M059J (cell line): ENCODE measurements at regions not wholly inside any gene's neighbourhood (a gene's known extent, or its start where the extent isn't known, plus 50 kb on each side); places are given as distances from the start of the nearest gene placed in this dataset.

Experiments used
- DNase-seq: peaks from one replicate; pipeline ENCODE4 v3.0.0-alpha.2; 2012; ENCODE audit warnings: low read depth

DNA sequence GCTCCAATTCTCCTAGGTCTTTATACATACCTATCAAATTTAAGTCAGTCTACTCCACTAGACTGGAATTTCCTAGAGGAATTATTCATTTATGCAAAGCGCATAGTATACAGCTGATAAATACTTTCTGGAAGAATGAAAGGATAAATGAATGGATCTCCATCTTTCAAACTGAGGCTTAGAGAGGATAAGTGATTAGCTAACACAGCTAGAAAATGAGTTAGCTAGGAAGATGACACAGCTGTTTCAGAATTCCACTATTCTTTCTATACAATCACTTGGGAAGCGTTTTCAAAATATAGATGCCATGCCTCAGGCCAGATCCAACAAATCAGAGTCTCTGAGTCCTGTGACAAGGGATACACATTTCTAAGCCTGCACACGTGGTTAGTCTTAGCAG, 1146.6 kb upstream of the ZEB2 start:
- DNase-seq: no peak

DNA sequence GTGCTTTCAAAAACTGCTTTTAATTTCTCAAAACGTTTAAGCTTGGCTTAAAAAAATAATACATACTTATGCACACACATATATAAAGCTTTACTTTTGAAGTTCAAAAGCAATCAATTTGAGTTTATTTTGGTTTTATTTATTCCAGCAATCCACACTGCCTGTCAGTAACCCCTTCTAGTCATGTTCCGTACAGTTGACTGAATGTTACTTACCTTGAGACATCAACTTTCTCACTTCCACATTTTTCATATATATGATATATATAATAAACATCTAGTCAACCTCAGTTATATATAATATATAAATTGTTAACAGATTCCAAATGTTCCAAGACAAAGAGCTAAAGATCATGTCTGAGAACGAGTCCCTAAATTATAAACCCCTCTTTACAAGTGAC, 1137.3 kb upstream of the ZEB2 start:
- no peak for DNase-seq

DNA sequence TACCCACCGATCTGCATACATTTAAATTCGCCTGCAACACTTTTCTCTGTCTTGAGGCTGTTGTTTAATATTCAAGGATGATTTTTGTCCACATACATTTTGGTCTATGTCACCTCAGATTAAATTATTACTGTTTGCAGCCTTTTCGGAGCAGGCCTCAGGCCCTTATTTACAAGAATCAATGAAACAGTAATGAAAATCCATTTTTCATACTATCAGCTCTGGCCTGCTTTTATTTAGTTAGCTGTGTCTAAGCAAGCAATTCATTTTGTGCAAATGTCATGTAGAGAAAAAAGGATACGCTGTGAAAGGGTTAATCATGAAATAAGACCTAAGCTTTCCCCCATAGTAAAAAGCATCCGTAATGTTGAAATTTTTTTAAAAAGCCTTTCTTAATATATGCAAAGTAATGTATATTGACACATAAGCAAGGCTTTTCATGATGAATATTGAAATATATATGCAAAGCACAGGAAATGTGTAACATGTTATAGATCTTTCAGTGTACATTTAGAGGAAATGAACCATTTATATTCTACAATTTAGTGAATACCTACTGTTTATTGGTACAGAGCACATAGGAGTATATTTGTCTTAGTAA, 1135.3 kb upstream of the ZEB2 start:
- no peak for DNase-seq

DNA sequence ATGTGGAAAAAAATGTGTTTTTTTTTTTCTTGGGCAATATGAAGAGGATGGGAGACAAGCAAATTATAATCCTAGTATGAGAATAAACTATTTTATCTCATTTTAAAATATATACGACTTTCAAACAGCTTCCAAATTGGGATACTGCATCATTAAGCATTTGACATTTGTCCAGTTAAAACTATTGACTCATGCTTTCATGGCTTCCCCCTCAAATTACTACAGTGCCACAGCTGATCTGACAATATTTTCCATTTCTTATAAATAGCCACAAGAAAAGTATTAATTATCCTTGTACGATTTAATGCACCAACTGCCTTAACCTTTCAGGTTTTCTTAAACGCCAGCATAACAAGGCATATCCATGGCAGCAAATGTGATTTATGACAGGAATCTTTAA, 1134.8 kb upstream of the ZEB2 start:
- peak; percentile 10 for DNase-seq

DNA sequence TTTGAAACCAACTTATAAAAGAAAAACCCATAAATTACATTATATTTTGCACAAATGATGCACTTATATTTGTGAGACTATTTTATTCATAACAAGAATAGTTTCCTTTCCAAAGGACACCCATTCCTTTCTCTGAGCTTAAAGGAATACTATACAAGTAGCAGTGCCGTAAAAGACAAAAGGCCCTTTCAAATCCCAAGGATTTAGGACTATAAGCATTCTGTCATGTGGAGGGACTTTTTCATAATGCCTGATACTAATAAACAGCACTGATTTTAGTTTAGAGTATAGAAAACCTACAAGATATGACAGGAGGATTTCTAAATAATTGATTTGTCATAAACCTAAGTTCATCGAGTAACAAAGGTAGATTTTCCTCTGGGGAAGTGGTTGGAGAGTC, 1134.2 kb upstream of the ZEB2 start:
- DNase-seq: no peak

DNA sequence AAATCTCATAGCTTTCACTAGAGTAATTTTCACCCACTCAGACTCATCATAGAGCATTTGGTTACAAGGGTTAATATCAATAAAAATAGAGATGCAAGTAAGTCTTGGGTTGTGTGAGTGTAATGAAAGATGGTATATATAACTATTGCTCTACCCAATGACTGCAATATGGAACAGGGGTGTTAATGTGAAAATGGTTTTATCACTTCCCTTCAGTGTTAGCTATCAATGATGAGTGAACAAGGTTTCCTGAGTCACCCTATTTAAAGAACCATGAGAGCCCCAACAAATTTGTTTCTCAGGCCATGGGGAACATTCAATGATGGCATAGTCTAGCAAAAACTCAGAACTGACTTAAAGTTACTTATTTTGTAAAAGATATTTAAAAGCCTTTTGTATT, 1133.6 kb upstream of the ZEB2 start:
- DNase-seq: no peak

DNA sequence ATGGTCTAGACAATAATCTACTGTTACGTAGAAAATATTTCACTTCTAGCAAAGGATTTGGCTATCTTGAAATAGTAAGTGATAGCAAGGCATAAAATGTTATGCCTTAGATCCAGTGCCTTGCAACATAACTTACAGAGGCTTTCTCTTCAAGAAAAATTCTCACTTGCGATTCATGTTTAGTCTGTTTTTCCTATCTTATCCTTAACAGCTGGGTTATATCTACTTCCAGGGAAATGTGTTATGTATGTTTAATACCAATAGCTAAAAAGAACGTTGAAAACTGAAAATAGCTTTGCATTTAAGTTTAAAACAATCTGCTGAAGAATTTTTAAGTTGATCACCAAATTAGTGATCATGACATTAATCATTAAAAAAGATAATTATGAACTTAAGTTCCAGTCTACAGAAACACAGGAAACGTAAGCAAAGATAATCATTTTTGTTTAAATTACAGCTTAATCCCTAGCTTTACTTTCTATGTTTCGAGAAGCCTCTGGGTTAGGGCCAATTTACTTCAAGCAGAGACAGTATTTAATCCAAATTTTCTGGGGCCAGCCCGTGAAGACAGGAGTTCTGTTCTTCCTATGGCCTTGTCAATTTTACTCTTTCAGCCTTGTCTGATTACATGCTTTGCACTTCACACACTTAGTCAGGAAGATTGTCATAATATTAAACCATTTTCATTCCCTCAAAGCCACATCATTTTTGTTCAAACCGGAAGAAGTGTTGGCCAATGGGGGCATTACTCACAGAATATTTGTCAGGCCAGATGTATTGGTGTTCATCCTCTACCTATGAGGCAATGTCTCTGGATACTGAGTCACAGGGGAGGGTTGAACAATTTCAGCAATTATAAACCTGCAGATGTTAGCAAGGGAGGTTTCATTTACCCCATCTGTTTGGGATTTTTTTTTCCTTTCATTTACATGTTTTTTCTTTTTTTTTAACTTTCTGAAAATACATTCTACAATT, 1132.9 kb upstream of the ZEB2 start:
- DNase-seq: peak; percentile 58

DNA sequence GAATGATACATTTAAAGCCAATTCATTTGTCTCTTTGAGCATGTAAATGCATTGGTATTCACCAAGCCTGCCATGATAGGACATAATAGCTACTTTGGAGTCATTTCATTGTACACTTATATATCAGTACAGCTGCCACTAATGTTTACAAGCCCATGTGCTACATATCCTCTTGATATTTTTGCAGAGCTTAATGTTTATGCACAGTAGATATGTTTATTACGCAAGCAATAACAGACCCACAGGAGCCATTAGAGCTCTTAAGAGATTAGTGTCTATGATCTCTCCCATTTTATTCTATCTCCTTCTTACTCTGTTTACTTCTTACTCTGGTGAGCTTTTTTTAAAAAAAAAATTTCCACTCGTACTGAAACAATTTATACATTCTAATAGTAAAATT, 1132.1 kb upstream of the ZEB2 start:
- no peak for DNase-seq

DNA sequence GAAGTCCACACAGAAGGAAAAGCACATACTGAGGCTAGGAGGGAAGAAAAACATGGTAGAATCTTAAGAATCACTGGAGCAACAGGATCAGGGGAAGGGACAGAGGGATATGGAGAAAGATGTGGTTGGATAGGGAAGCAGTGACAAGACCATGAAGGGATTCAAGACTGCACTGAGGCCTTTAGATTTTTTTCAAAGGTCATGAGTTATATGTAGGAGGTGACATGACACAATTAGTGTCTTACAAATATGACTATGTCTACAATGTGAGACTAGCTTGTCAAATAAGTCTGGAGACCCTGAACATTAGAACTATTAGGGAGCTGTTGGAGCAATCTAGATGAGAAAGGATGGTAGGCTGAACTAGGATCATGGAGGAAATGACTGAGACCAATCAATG, 1130.3 kb upstream of the ZEB2 start:
- DNase-seq: no peak

DNA sequence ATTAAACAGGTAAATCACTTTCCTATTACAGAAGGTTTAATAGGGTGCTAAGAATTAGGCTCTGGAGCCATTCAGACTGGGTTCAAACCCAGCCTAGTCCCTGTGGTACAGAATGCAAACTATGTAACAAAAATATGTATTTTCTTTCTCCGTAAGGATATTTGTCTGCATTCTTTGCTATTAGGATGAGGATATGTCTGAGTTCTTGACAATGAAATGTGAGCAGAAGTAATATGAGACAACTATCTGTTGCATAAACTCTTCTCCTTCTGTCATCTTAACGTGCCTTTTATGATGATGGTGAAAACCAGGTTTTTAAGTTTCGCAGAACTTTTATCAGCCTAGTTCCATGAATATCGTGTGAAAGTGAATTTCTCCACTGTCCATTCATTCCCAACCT, 1129.1 kb upstream of the ZEB2 start:
- DNase-seq: no peak

DNA sequence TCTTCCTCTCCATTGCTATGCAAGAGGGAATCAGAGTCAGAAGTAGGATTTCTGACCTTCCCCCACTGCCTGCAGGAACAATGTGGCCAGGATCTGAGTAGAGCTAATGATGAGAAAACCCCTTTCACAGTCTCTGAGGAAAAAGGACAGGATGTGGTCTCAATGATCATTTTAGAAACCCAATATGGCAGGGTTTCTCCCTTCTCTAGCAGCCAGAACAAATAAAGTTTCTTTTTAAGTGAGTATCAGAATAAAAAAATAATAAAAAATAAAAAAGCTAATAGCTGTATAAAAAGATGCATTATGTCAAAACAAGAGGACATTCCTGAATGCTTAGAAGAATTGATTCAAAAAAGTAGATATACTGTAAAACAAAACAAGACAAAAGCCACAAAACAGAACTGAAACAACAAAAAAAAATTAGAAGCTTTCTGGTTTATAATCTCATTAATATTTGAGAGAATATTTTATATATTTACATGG, 1124.9 kb upstream of the ZEB2 start:
- DNase-seq: no peak

DNA sequence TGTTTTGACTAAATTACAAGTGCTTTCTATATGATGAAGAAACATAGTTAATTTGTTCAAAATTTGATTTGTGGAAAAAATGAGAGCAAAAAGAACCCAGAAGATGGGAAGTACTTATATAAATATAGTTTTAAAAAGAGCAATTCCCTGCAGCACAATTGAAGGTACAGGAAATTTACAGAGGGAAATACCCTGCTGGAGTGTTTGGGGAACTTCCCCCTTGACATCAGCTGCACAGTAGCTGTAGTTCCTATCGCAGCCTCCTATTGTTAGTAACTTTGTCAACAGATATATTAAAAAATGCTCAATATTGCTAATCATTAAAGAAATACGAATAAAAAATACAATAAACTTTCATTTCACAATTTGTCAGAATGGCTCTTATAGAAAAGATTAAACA, 1118.8 kb upstream of the ZEB2 start:
- DNase-seq: no peak

DNA sequence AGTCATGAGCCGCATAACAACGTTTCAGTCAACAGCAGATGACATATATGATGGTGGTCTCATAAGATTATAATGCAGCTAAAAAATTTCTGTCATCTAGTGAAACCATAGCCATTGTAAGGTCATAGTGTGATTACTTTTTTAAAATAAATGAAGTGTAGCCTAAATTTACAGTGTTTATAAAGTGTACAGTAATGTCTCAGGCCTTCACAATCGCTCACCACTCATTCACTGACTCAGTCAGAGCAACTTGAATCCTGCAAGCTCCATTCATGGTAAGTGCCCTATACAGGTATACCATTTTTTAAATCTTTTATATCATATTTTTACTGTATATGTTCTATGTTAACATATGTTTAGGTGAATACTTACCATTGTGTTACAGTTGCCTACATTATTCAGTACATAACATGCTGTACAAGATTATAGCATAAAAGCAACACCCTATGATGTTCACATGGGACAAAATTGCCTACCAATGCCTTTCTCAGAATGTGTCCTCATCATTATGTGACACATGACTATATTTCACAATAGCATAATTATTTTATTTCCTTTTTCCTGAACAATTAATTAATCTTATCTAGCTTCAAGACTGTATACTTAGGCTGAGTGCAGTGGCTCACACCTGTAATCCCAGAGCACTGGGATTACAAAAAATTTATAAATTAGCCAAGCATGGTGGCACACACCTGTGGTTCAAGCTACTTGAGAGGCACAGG, 1115.9 kb upstream of the ZEB2 start:
- DNase-seq: no peak

DNA sequence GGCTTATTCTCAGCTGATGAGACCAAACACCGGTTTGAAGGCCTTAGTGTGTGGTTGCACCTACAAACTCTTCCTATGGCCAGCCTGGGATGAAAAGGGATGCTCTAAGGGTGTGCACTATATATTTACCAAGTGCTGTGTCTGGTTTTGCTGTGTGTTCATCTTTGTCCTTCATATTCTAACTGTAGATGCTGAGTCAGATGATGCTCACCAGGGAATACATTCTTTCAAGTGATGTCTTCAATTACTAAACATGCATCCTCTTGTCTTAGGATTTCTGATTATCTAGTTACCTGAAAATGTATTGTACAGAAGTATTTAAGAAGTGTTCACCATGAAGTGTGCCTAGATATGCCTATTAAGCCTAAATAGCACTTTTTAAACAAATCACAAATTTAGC, 1111.6 kb upstream of the ZEB2 start:
- no peak for DNase-seq

DNA sequence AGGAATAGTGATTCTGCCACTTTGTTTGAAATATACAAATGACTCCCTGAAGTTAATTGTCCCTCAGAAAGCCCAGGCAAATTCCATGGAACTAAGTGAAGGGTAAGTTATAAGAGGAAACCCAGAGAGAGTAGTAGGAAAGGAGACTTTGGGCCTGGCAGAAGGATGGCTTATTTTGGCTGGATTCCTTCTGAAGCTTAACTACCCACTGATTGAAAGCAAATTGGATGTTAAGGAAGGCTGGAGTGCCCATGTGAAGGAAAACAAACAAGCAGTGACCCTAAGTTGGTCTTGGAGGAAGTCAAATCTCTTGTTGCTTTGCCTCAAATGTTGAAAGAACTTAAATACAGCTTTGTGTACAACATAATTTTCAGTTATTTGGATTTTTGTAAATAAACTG, 1106.4 kb upstream of the ZEB2 start:
- no peak for DNase-seq

DNA sequence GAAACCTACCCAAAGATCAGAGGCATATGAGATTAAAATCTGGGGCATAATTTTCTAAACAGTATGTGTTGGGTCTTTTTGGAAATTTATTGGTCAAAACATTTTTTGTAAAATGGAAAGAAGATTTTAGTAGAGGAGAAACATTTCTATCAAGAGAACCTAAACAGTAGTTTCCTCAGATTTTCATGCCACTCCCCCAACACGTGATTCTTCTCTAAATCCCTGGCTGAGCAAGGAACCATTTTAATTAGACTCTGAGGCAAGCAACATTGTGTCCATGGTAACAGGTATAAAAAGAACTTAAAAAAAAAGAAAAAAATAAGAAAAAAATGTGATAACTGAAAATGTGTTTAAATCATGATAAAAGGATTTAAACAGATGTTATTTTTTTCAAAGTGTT, 1105.2 kb upstream of the ZEB2 start:
- no peak for DNase-seq

DNA sequence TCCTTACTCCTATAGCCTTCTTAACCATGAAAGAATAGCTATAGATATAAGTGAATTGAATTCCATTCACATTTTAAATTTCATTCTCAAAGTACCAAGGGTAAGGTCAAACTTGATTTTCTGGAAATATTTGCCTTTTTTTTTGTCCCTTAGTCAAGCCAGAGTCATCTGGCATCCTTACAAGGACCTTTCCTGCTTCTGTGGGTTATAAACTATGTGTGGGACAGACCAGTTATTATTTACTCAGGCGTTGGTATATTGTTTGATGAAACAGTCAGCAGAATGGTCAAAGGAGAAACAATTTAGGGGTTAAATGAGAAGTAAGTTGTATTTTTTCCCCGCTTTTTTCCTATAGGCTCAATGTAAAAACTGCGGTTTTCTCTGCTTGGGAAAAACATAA, 1103.2 kb upstream of the ZEB2 start:
- DNase-seq: peak; percentile 75

DNA sequence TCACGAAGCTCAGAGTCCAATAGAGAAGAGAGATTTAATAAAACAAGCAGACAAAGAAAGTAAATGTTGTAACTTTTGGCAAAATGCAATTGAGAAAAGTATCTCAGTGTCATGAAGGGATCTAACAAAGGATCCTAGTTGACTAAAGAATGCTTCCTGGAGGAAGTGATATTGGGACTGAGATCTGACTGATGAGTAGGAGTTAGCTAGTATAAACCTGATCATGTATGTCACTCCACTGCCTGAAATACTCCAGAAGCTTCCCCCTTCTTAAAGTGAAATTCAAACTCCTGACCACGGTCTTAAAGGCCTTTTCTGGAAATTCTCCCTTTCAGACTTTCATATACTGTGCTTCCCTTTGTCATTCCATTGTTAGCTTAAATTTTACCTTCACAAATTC, 1102.4 kb upstream of the ZEB2 start:
- DNase-seq: no peak

DNA sequence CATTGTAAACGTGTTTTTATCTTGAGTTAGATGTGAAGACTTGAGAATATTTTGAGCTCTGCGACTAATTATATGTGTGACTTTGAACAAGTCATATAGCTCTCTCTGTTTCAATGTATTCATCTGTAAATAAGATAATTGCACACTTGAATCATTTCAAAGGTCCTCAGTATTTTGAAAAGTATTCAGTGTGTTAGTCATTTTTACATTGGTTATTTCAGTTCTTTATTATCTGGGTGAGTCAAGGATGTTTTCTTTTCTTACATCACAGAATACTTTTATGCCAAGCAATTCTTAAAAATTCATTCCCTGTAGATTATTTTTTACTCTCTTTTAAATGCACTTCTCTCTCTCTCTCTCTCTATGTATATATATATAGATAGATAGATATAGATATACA, 1098.0 kb upstream of the ZEB2 start:
- DNase-seq: peak; percentile 7

DNA sequence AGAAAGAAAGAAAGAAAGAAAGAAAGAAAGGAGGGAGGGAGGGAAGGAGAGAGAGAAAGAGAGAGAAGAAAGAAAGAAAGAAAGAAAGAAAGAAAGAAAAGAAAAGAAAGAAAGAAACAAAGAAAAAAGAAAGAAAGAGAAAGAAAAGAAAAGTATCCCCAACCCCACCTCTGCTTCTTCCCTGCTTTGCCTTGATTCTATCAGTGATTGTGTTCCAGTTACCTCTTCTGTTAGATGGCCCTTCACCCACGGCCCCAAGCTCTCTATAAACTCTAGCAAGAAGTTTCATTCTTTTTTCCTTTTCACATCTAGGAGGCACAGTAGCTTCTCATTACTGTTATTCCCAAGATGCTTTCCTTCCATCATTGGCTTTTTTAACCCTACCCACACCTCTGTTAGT, 1097.5 kb upstream of the ZEB2 start:
- DNase-seq: no peak

DNA sequence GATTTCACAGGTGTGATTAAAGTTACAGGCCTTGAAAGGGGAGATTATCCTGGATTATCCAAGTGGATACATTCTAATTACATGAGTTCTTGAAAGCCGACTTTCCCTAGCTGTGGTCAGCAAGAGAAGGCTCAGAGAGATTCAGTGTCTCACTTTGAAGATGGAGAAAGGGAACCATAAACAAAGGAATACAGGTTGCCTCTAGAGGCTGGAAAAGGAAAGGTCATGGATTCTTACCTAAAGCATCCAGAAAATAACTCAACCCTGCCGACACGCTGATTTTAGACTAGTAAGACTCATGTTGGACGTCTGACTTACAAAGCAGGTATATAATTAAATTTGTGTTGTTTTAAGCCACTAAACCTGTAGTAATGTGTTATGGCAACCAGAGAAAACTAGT, 1095.7 kb upstream of the ZEB2 start:
- DNase-seq: no peak

DNA sequence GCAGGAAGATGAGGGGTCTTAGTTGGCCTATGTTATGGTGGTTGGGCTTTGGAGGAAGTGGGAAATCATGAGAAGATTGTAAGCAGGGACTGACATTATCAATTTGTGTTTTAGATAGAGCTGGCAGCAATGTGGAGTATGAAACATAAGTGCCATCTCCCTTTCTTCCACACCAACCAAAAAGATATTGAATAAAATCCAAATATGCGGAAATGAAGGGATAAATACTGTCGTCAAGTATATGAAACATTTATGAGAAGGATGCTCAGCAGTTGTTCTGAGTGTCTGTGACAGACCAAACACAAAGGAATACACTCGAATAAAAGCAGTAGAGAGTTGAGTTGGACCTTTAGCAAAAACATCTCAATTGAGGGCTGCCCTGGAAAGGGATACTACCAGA, 1090.0 kb upstream of the ZEB2 start:
- DNase-seq: no peak
